Body of pancreas (tissue), 4 donors: ENCODE measurements at regions not wholly inside any gene's neighbourhood (a gene's known extent, or its start where the extent isn't known, plus 50 kb on each side); places are given as distances from the start of the nearest gene placed in this dataset.

Experiments
- ATAC-seq: fragments of 150-250 bp; one replicate; pipeline ENCODE4 v1.9.1; 2016
- DNase-seq, 4 donors: peaks; one replicate each; pipeline ENCODE4 v3.0.0-alpha.2; 2019
- H3K27ac ChIP-seq, 4 donors: fragments of 200-600 bp; sonication (generic); 1 replicate in 3 of 4; 2 replicates in 1 of 4; pipeline versions ENCODE4 v1.5.1 to v1.6.1; 2016 to 2019; ENCODE audit warnings: mild to moderate bottlenecking in 1 of 4, mixed read lengths in 1 of 4, moderate library complexity in 1 of 4
- H3K27me3 ChIP-seq, 2 donors: fragments of 200-600 bp; sonication (generic); one replicate each; pipeline ENCODE4 v1.6.0; 2016; ENCODE audit warnings: mild to moderate bottlenecking in 1 of 2
- H3K36me3 ChIP-seq, 2 donors: fragments of 200-600 bp; sonication (generic); replicated peaks in 1 of 2; 2 replicates each; pipeline ENCODE4 v1.5.1; 2016; ENCODE audit warnings: low read depth in 2 of 2; ENCODE audit not compliant: insufficient read depth in 1 of 2
- H3K4me1 ChIP-seq: fragments of 200-600 bp; sonication (generic); one replicate; pipeline ENCODE4 v1.6.0; 2016
- H3K4me3 ChIP-seq, 2 donors: fragments of 200-600 bp; sonication (generic); 1 replicate in 1 of 2; 2 replicates in 1 of 2; pipeline ENCODE4 v1.5.1; 2016 to 2019
- H3K9me3 ChIP-seq, 3 donors: fragments of 200-600 bp; sonication (generic); 1 replicate in 2 of 3; 2 replicates in 1 of 3; pipeline ENCODE4 v1.5.1; 2016
- POLR2A ChIP-seq, 3 donors: fragments of 450-650 bp; IDR thresholded peaks; one replicate each; pipeline ENCODE4 v1.6.1; 2016; ENCODE audit warnings: antibody characterized with exemption in 3 of 3, mild to moderate bottlenecking in 2 of 3
- WGBS, 2 donors: methylation state at CpG; one replicate each; pipeline ENCODE4 v1.1.5; 2017; 5-methylcytosine and 5-hydroxymethylcytosine counted together
- intact Hi-C: fragments of 100-400 bp; cut with DNase I; formaldehyde crosslinking; loops from one replicate; pipeline ENCODE4 v1.15.1; 2023
- TF ChIP-seq, protein P1 (sequence below), 7 experiments: fragments of 450-650 bp in 4 of 7; fragments of 200-600 bp in 3 of 7; sonication (generic) in 3 of 7; IDR thresholded peaks; one replicate each; pipeline ENCODE4 v1.5.1; 2016 to 2019; ENCODE audit warnings: antibody characterized with exemption in 7 of 7

DNA sequence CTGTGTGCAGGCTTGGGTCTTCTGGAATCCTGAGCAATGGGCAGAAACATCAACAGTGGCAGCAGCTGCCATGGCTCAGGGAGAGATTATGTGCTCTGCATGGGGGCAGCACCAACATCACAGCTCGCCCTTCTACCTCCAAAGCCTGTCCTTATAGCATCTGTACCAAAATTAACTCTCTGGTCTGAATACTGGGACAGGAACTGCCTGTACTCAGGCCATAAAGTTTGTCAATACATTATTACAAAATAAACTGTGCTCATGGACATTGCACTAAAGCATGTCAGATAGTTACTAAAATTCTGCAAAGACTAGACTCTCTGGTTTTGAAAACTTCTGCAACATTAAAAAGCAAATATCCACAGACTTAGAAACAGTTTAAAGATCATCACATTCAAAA lies 91.6 kb downstream of the ZC3H11B start:
- TF ChIP-seq, protein P1, sequence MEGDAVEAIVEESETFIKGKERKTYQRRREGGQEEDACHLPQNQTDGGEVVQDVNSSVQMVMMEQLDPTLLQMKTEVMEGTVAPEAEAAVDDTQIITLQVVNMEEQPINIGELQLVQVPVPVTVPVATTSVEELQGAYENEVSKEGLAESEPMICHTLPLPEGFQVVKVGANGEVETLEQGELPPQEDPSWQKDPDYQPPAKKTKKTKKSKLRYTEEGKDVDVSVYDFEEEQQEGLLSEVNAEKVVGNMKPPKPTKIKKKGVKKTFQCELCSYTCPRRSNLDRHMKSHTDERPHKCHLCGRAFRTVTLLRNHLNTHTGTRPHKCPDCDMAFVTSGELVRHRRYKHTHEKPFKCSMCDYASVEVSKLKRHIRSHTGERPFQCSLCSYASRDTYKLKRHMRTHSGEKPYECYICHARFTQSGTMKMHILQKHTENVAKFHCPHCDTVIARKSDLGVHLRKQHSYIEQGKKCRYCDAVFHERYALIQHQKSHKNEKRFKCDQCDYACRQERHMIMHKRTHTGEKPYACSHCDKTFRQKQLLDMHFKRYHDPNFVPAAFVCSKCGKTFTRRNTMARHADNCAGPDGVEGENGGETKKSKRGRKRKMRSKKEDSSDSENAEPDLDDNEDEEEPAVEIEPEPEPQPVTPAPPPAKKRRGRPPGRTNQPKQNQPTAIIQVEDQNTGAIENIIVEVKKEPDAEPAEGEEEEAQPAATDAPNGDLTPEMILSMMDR (IDR thresholded peaks at IDR 0.05), result no peak
- no peak for TF ChIP-seq POLR2A (IDR thresholded peaks at IDR 0.05)
- ATAC-seq (no peak), DNase-seq (no peak)
- H3K4me1 ChIP-seq, result no peaks in the 10 kb centered on the region
- no peaks in the 10 kb centered on the region for H3K9me3 ChIP-seq
- H3K27ac ChIP-seq, result no peak overlapping the region
- no peak overlapping the region for H3K4me3 ChIP-seq
- intact Hi-C loops, result no loop called here
- H3K36me3 ChIP-seq, result no peaks in the 10 kb centered on the region
- H3K27me3 ChIP-seq, result no peaks in the 10 kb centered on the region
- 67 to 91% methylated on average over 1 of the region's 1 CpG for WGBS, 2 donors

DNA sequence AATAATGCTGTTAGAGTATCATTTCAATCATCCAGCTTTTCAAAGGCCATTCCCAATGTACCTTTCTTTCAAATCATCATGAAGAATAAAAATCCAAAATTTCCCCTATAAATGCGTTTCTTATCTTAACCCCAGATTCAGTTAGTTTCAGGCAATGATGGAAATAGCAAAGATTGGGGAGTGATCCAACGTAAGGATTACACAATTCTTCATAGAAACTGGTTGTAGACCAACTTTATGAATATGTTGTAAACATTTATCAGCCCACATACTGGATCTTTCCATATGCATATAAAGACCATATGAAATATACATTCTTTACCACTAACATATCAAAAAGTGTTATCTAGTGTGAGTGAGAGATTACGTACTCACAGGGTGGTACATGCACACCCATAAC lies 92.7 kb downstream of the ZC3H11B start:
- Histone ChIP-seq H3K27ac (no peak overlapping the region), H3K4me1 (no peaks in the 10 kb centered on the region), H3K9me3 (no peaks in the 10 kb centered on the region), H3K4me3 (no peak overlapping the region), H3K27me3 (no peaks in the 10 kb centered on the region), H3K36me3 (no peaks in the 10 kb centered on the region)
- DNase-seq (no peak), ATAC-seq (no peak)
- TF ChIP-seq POLR2A (IDR thresholded peaks at IDR 0.05), result no peak
- TF ChIP-seq, protein P1 (IDR thresholded peaks at IDR 0.05), result no peak
- 84 to 86% methylated on average over 3 of the region's 3 CpGs for WGBS, 2 donors
- intact Hi-C loops, result no loop called here

DNA sequence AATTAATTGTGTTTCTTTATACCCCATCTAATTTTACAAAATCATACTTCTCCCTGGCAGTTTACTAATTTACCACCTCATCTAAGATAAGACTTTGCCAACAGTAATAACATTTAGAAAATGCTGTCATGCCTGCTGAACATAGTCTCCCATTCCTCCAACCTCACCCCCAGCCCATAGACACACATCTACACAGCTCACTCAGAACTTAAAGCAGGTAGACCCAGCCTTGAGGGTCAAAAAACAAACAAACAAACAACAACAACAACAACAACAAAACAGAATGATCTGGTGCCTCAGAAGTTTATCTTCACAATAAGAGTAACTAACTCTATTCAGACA lies 94.0 kb downstream of the ZC3H11B start:
- Histone ChIP-seq H3K27me3 (no peaks in the 10 kb centered on the region), H3K4me3 (no peak overlapping the region), H3K27ac (no peak overlapping the region), H3K36me3 (no peaks in the 10 kb centered on the region), H3K4me1 (no peaks in the 10 kb centered on the region), H3K9me3 (no peaks in the 10 kb centered on the region)
- TF ChIP-seq, protein P1 (IDR thresholded peaks at IDR 0.05), result no peak
- no peak for TF ChIP-seq POLR2A (IDR thresholded peaks at IDR 0.05)
- ATAC-seq, result no peak
- DNase-seq, result no peak
- intact Hi-C loops, result no loop called here

DNA sequence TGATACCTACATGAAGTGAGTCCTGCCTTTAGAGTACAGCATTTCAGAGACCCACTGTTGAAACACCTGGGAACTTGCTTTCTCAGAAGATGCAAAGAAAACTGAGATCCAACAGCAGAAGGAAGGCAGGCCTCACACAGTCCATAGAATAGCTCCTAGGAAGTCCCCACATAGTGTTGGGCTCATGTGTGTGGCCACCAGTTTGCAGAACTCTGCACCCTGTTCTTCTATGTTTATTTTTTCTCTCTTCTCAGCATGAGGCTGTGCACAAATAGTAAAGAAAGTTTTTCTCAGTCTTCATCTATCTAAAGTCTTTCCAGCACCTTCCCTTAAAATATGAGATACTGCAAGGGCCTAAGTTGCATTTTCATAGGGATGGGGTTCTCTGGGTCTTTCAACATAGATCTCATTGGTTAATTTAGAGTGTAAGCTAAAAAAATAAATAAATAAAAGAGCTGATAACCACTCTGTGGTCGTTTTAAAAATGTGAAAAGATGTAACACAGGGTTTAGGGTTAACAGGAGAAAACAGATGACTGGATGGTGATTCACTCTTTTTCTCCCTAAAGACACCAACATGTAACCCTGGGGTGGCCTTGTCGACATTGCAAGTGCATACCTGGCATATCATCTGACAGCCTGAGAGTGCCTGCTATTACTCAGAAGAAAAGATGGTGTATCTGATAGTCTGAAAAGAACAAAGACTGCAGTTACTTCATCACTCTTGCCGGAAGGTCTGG lies 94.6 kb downstream of the ZC3H11B start:
- H3K27ac ChIP-seq, result no peak overlapping the region
- no peak overlapping the region for H3K4me3 ChIP-seq
- 37 to 39% methylated on average over 3 of the region's 3 CpGs for WGBS, 2 donors
- intact Hi-C loops, result no loop called here
- H3K4me1 ChIP-seq, result no peaks in the 10 kb centered on the region
- no peaks in the 10 kb centered on the region for H3K36me3 ChIP-seq
- TF ChIP-seq, protein P1 (IDR thresholded peaks at IDR 0.05), result no peak
- TF ChIP-seq POLR2A (IDR thresholded peaks at IDR 0.05), result no peak
- ATAC-seq (no peak), DNase-seq (no peak)
- H3K9me3 ChIP-seq, result no peaks in the 10 kb centered on the region
- H3K27me3 ChIP-seq, result no peaks in the 10 kb centered on the region

DNA sequence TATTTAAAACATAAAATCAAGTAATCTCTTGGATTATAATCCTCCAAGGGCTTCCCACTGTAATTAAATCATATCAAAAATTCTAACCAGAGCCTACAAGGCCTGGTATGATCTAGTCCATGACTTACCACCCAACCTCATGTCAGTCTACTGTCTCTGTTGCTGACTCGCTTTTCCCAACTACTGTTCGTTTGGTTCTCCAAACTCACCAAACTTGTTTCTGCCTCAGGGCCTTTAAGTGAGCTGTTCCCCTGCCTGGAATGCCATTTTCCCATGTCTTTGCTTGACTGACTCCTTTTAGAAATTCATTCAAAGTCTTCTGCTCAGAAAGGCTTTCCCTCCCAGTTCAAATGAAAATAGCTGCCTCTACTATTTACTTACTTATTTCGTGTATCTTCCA lies 95.9 kb downstream of the ZC3H11B start:
- DNase-seq (no peak), ATAC-seq (no peak)
- Histone ChIP-seq H3K27ac (no peak overlapping the region), H3K9me3 (no peaks in the 10 kb centered on the region), H3K27me3 (no peaks in the 10 kb centered on the region), H3K36me3 (no peaks in the 10 kb centered on the region), H3K4me1 (no peaks in the 10 kb centered on the region), H3K4me3 (no peak overlapping the region)
- TF ChIP-seq, protein P1 (IDR thresholded peaks at IDR 0.05), result no peak
- no peak for TF ChIP-seq POLR2A (IDR thresholded peaks at IDR 0.05)
- intact Hi-C loops, result no loop called here
- WGBS, 2 donors, result 55 to 71% methylated on average over 3 of the region's 3 CpGs
